ENCODE measurements at regions not wholly inside any gene's neighbourhood (a gene's known extent, or its start where the extent isn't known, plus 50 kb on each side); places are given as distances from the start of the nearest gene placed in this dataset.

GRCh38 chr17:63191610-63192009 is 225.6 kb downstream of the TANC2 start:
- Histone ChIP-seq H3K4me1 (no peaks in the 10 kb centered on the region), H3K36me3 (no peaks in the 10 kb centered on the region), H3K27me3 (no peaks in the 10 kb centered on the region), H3K9me3 (no peaks in the 10 kb centered on the region), H3K4me3 (replicated peaks in 1 of 3) (no peak overlapping the region), H3K27ac (no peak overlapping the region)
- no peak for DNase-seq
- no peak for TF ChIP-seq CTCF (IDR thresholded peaks at IDR 0.05)
- no peak for TF ChIP-seq POLR2A (IDR thresholded peaks at IDR 0.05)
- 87 to 93% methylated on average over 8 of the region's 8 CpGs for WGBS, 2 donors
- intact Hi-C loops (cut with DNase I), result no loop called here

GRCh38 chr17:63193827-63194226 is 227.8 kb downstream of the TANC2 start:
- Histone ChIP-seq H3K9me3 (no peaks in the 10 kb centered on the region), H3K4me3 (replicated peaks in 1 of 3) (no peak overlapping the region), H3K27me3 (no peaks in the 10 kb centered on the region), H3K36me3 (no peaks in the 10 kb centered on the region), H3K27ac (no peak overlapping the region), H3K4me1 (no peaks in the 10 kb centered on the region)
- TF ChIP-seq CTCF (IDR thresholded peaks at IDR 0.05) (no peak), POLR2A (IDR thresholded peaks at IDR 0.05) (no peak)
- intact Hi-C loops (cut with DNase I), result no loop called here
- DNase-seq, result no peak
- 79% methylated on average over 1 of the region's 1 CpG for WGBS, 2 donors

GRCh38 chr17:63196772-63197335 is 230.8 kb downstream of the TANC2 start:
- no peak for TF ChIP-seq CTCF (IDR thresholded peaks at IDR 0.05)
- no peak for TF ChIP-seq POLR2A (IDR thresholded peaks at IDR 0.05)
- H3K27ac ChIP-seq, result no peak overlapping the region
- intact Hi-C loops (cut with DNase I), result no loop called here
- H3K36me3 ChIP-seq, result no peaks in the 10 kb centered on the region
- H3K9me3 ChIP-seq, result no peaks in the 10 kb centered on the region
- H3K4me3 ChIP-seq (replicated peaks in 1 of 3), result no peak overlapping the region
- DNase-seq, result no peak
- no peaks in the 10 kb centered on the region for H3K27me3 ChIP-seq
- no peaks in the 10 kb centered on the region for H3K4me1 ChIP-seq
- 77 to 82% methylated on average over 1 of the region's 1 CpG for WGBS, 2 donors

- WGBS, 2 donors, result 97% methylated on average over 2 of the region's 2 CpGs
- H3K36me3 ChIP-seq, result no peaks in the 10 kb centered on the region
- no peaks in the 10 kb centered on the region for H3K4me1 ChIP-seq
- intact Hi-C loops (cut with DNase I), result no loop called here
- DNase-seq, result no peak
- TF ChIP-seq POLR2A (IDR thresholded peaks at IDR 0.05) (no peak), CTCF (IDR thresholded peaks at IDR 0.05) (no peak)
- no peaks in the 10 kb centered on the region for H3K9me3 ChIP-seq
- H3K4me3 ChIP-seq (replicated peaks in 1 of 3), result no peak overlapping the region
- H3K27ac ChIP-seq, result no peak overlapping the region
- no peaks in the 10 kb centered on the region for H3K27me3 ChIP-seq
These were observed 237.6 kb downstream of the TANC2 start for GRCh38 chr17:63203652-63204051.

GRCh38 chr17:63221939-63222338 is 224.2 kb downstream of the CYB561 start:
- Histone ChIP-seq H3K27me3 (no peaks in the 10 kb centered on the region), H3K9me3 (no peaks in the 10 kb centered on the region), H3K36me3 (no peaks in the 10 kb centered on the region), H3K27ac (no peak overlapping the region), H3K4me1 (no peaks in the 10 kb centered on the region), H3K4me3 (replicated peaks in 1 of 3) (no peak overlapping the region)
- intact Hi-C loops (cut with DNase I), result no loop called here
- TF ChIP-seq POLR2A (IDR thresholded peaks at IDR 0.05) (no peak), CTCF (IDR thresholded peaks at IDR 0.05) (no peak)
- no peak for DNase-seq
- WGBS, 2 donors, result 94 to 100% methylated on average over 1 of the region's 1 CpG

Data from thyroid gland (tissue), 4 donors.